ENCODE measurements at regions not wholly inside any gene's neighbourhood (a gene's known extent, or its start where the extent isn't known, plus 50 kb on each side); places are given as distances from the start of the nearest gene placed in this dataset.
A peak's percentile ranks its signal among the peaks of the same experiment; 100 is the strongest.

DNA sequence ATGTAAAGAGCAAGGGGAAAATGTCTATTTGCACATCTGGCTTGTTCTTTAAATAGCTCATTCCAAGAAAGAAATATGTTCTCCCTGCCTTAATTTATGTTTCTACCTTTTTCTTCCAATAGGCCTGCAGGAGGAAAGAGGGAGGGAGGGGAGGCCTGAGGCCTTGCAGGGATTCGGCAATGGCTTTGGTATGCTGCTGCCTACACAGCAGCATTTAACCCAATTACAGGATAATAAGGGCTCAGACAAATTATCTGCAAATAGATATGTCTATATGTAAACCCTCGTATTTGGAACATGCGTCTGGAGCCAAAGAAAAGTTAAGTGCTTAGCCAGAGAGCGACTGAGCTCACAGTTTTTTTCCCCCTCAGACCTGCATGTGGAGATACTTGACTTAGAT is 277.2 kb downstream of the CDC5L start:
- TF ChIP-seq EP300 (IDR thresholded peaks at IDR 0.05): no peak
- TF ChIP-seq POLR2A (IDR thresholded peaks at IDR 0.05): no peak
- TF ChIP-seq, protein P1, sequence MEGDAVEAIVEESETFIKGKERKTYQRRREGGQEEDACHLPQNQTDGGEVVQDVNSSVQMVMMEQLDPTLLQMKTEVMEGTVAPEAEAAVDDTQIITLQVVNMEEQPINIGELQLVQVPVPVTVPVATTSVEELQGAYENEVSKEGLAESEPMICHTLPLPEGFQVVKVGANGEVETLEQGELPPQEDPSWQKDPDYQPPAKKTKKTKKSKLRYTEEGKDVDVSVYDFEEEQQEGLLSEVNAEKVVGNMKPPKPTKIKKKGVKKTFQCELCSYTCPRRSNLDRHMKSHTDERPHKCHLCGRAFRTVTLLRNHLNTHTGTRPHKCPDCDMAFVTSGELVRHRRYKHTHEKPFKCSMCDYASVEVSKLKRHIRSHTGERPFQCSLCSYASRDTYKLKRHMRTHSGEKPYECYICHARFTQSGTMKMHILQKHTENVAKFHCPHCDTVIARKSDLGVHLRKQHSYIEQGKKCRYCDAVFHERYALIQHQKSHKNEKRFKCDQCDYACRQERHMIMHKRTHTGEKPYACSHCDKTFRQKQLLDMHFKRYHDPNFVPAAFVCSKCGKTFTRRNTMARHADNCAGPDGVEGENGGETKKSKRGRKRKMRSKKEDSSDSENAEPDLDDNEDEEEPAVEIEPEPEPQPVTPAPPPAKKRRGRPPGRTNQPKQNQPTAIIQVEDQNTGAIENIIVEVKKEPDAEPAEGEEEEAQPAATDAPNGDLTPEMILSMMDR (IDR thresholded peaks at IDR 0.05): no peak
- TF ChIP-seq POLR2AphosphoS5 (IDR thresholded peaks at IDR 0.05): no peak
- WGBS: 77% methylated on average over 4 of the region's 4 CpGs
- DNase-seq (ENCODE audit: low spot score in 2 of 2): no peak
- Histone ChIP-seq H3K4me1 (peaks cover 8% of the 10 kb centered on the region), H3K27ac (no peak overlapping the region), H3K27me3 (no peaks in the 10 kb centered on the region), H3K9me3 (no peaks in the 10 kb centered on the region), H3K4me3 (no peak overlapping the region), H3K36me3 (no peaks in the 10 kb centered on the region)

DNA sequence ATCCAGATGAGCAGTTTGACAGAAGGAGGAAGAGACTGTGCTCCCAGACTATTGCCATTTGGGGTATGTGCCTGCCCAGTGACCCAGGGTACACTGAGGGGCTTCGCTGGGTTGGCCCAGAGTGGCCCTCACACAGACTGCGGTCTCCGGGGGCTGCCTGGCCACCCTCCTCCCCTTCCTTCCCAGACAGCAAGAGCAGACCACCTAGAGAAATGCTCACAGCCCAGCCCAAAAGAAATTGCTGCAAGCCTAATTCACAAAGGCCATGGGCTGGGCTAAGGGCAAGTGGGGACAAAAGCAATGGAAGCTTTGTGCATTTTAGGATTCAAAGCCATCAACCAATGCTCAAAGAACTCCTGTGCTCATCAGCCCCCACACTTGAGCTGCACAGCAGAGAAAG is 277.6 kb downstream of the CDC5L start:
- no peak overlapping the region for H3K4me3 ChIP-seq
- no peak for TF ChIP-seq POLR2A (IDR thresholded peaks at IDR 0.05)
- no peak for TF ChIP-seq POLR2AphosphoS5 (IDR thresholded peaks at IDR 0.05)
- no peak for TF ChIP-seq EP300 (IDR thresholded peaks at IDR 0.05)
- TF ChIP-seq, protein P1 (IDR thresholded peaks at IDR 0.05): no peak
- peaks cover 8% of the 10 kb centered on the region for H3K4me1 ChIP-seq
- no peak overlapping the region for H3K27ac ChIP-seq
- no peaks in the 10 kb centered on the region for H3K36me3 ChIP-seq
- H3K27me3 ChIP-seq: no peaks in the 10 kb centered on the region
- no peaks in the 10 kb centered on the region for H3K9me3 ChIP-seq
- peak in 1 of 2 donors; percentile 38 for DNase-seq (ENCODE audit: low spot score in 2 of 2)
- WGBS: 92% methylated on average over 3 of the region's 3 CpGs

DNA sequence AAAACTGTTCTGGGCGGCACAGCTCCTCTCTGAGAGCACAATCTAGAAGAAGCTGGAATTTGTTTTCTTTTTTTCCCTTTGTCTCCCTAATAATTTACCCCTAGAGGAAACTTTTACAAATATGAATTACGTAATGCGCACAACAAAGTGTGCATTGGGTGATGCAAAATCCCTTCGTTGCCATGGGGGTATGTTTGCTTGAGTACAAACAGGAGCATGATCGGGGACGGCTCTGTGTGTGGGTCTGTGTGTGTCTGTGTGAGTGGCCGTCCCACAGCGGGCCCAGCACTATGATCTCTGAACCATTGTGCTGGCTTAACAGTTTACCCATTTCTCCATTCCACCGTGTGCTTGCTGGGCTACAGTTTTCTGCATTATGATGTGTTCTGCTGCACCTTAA is 278.2 kb downstream of the CDC5L start:
- no peaks in the 10 kb centered on the region for H3K27me3 ChIP-seq
- peaks cover 8% of the 10 kb centered on the region for H3K4me1 ChIP-seq
- 95% methylated on average over 9 of the region's 9 CpGs for WGBS
- no peak overlapping the region for H3K4me3 ChIP-seq
- no peaks in the 10 kb centered on the region for H3K36me3 ChIP-seq
- no peak overlapping the region for H3K27ac ChIP-seq
- TF ChIP-seq, protein P1 (IDR thresholded peaks at IDR 0.05): no peak
- no peak for TF ChIP-seq POLR2AphosphoS5 (IDR thresholded peaks at IDR 0.05)
- no peak for TF ChIP-seq POLR2A (IDR thresholded peaks at IDR 0.05)
- no peak for TF ChIP-seq EP300 (IDR thresholded peaks at IDR 0.05)
- no peak for DNase-seq (ENCODE audit: low spot score in 2 of 2)
- no peaks in the 10 kb centered on the region for H3K9me3 ChIP-seq

DNA sequence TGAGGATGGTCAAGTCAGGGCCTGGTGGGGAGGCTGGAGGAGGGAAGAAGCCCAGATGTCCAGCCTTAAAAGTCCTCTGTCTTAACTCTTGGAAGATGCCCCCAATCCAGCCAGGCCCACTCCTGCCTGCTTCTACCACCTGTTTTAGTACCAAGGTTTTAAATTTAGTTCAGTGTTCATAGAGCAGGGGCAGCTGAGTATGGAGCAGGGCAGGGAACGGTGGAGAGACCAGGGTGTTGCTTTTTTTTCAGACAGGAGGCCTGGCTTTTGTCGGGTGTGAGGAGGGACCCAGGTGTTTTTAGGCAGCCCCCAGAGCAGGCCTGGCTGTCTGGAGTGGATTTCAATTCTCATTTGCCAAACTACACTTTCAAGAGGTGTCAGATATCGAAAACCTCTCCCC is 278.8 kb downstream of the CDC5L start:
- TF ChIP-seq POLR2A (IDR thresholded peaks at IDR 0.05): no peak
- TF ChIP-seq, protein P1 (IDR thresholded peaks at IDR 0.05): no peak
- no peaks in the 10 kb centered on the region for H3K36me3 ChIP-seq
- 98% methylated on average over 3 of the region's 3 CpGs for WGBS
- no peak overlapping the region for H3K27ac ChIP-seq
- no peak overlapping the region for H3K4me3 ChIP-seq
- H3K4me1 ChIP-seq: peaks cover 8% of the 10 kb centered on the region
- H3K27me3 ChIP-seq: no peaks in the 10 kb centered on the region
- DNase-seq (ENCODE audit: low spot score in 2 of 2): no peak
- H3K9me3 ChIP-seq: no peaks in the 10 kb centered on the region

DNA sequence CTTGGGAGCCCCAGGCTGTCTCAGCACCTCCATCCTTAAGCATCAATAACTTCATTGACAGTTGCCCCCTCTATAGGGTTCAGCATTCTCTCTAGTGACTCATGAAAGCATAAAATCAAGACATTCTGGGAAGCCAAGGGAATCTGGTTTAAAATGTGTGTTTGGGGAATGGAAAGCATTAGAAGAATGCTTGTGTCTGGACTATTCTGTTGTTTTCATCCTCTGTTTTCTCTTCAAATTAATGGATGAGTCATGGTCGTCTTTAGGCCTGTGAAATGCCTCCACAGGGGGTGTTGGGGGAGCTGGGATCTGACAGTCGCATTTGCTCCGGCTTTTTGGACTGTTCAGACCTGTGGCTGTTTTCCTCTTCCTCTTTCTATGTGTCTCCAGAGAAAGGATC is 279.7 kb downstream of the CDC5L start:
- no peak overlapping the region for H3K4me3 ChIP-seq
- DNase-seq (ENCODE audit: low spot score in 2 of 2): no peak
- peaks cover 8% of the 10 kb centered on the region for H3K4me1 ChIP-seq
- H3K9me3 ChIP-seq: no peaks in the 10 kb centered on the region
- H3K27me3 ChIP-seq: no peaks in the 10 kb centered on the region
- 58% methylated on average over 3 of the region's 3 CpGs for WGBS
- no peak overlapping the region for H3K27ac ChIP-seq
- TF ChIP-seq POLR2AphosphoS5 (IDR thresholded peaks at IDR 0.05) (no peak), EP300 (IDR thresholded peaks at IDR 0.05) (no peak), POLR2A (IDR thresholded peaks at IDR 0.05) (no peak)
- TF ChIP-seq, protein P1 (IDR thresholded peaks at IDR 0.05): no peak
- H3K36me3 ChIP-seq: no peaks in the 10 kb centered on the region

Measured in suprapubic skin (tissue), 4 donors.